OCI-LY7 (cell line): ENCODE measurements at regions not wholly inside any gene's neighbourhood (a gene's known extent, or its start where the extent isn't known, plus 50 kb on each side); places are given as distances from the start of the nearest gene placed in this dataset.

Source experiments
- BruUV-seq: library from RNA; stranded (reverse); fragments of 400-500 nt; replicated peaks from 2 replicates; lab custom pipeline; 2021; lab: Mats Ljungman, UMichigan
- CTCF ChIA-PET: fragments of 300-600 bp; sonication (Branson Sonifier 250); formaldehyde crosslinking; loops from one replicate; lab custom pipeline; 2022; ENCODE audit warnings: antibody characterized with exemption; ENCODE audit not compliant: unreplicated experiment; lab: Charles Lee
- POLR2A ChIA-PET: fragments of 300-600 bp; sonication (Branson Sonifier 250); formaldehyde crosslinking; loops from one replicate; lab custom pipeline; 2022; ENCODE audit warnings: antibody characterized with exemption; lab: Charles Lee
- DNase-seq: peaks from one replicate; pipeline ENCODE4 v3.0.0-alpha.2; 2015; ENCODE audit warnings: low spot score
- H2AFZ ChIP-seq: fragments of 200-600 bp; sonication (generic), shearing (Covaris generic); 2 replicates; pipeline ENCODE4 v1.6.1; 2014; ENCODE audit warnings: mild to moderate bottlenecking, antibody characterized with exemption, low read length, moderate library complexity
- H3K27ac ChIP-seq: fragments of 200-600 bp; sonication (generic); 2 replicates; pipeline ENCODE4 v1.5.1; 2014; ENCODE audit warnings: mixed run types, low read depth, mild to moderate bottlenecking, moderate library complexity, low read length, inconsistent platforms; ENCODE audit not compliant: poor library complexity, severe bottlenecking
- H3K36me3 ChIP-seq: fragments of 200-600 bp; sonication (generic); 2 replicates; pipeline ENCODE4 v1.6.1; 2014; ENCODE audit warnings: mild to moderate bottlenecking, antibody characterized with exemption, low read length, moderate library complexity, mixed read lengths; ENCODE audit not compliant: insufficient read depth
- H3K4me1 ChIP-seq: fragments of 200-600 bp; sonication (generic); 2 replicates; pipeline ENCODE4 v1.5.1; 2014; ENCODE audit warnings: mild to moderate bottlenecking, low read length; ENCODE audit not compliant: insufficient read depth, poor library complexity, severe bottlenecking
- H3K4me2 ChIP-seq: fragments of 200-600 bp; sonication (generic); 2 replicates; pipeline ENCODE4 v1.6.1; 2014; ENCODE audit warnings: mild to moderate bottlenecking, low read length
- H3K4me3 ChIP-seq: fragments of 200-600 bp; sonication (generic); 2 replicates; pipeline ENCODE4 v1.5.1; 2014; ENCODE audit warnings: mild to moderate bottlenecking, low read depth, low read length; ENCODE audit not compliant: poor library complexity, severe bottlenecking
- H3K79me2 ChIP-seq: fragments of 200-600 bp; sonication (generic); 2 replicates; pipeline ENCODE4 v1.6.1; 2016; ENCODE audit warnings: low read depth, mild to moderate bottlenecking, low read length, moderate library complexity, mixed read lengths; ENCODE audit not compliant: insufficient read depth
- H3K9me2 ChIP-seq: fragments of 200-600 bp; sonication (generic); 2 replicates; pipeline ENCODE4 v1.6.1; 2016; ENCODE audit warnings: mild to moderate bottlenecking, low read length, mixed read lengths; ENCODE audit not compliant: insufficient read depth
- H3K9me3 ChIP-seq: fragments of 200-600 bp; sonication (generic); 2 replicates; pipeline ENCODE4 v1.6.1; 2014; ENCODE audit warnings: mild to moderate bottlenecking, mixed run types, low read length, mixed read lengths
- H4K20me1 ChIP-seq: fragments of 200-600 bp; sonication (generic); 2 replicates; pipeline ENCODE4 v1.6.1; 2014; ENCODE audit warnings: mild to moderate bottlenecking, antibody characterized with exemption, low read length, moderate library complexity, mixed read lengths; ENCODE audit not compliant: insufficient read depth
- CTCF ChIP-seq: fragments of 200-600 bp; sonication (generic); conservative IDR thresholded peaks from 2 replicates; pipeline ENCODE4 v1.5.1; 2014; ENCODE audit warnings: mild to moderate bottlenecking, antibody characterized with exemption, low read length, moderate library complexity, mixed read lengths
- EZH2phosphoT487 ChIP-seq: fragments of 200-600 bp; sonication (generic); IDR thresholded peaks from 2 replicates; pipeline ENCODE4 v1.6.1; 2018; ENCODE audit warnings: low read depth, borderline replicate concordance, mild to moderate bottlenecking, mixed run types, antibody characterized with exemption, low read length, moderate library complexity, mixed read lengths
- intact Hi-C: fragments of 100-400 bp; cut with micrococcal nuclease; formaldehyde crosslinking; loops from one replicate; pipeline ENCODE4 v1.10.0; 2022; ENCODE audit not compliant: unreplicated experiment

- DNase-seq = no peak
- H2AFZ ChIP-seq = no peak overlapping the region
- no TSS peak for BruUV-seq
- no peaks in the 10 kb centered on the region for H3K9me2 ChIP-seq
- H3K36me3 ChIP-seq = no peaks in the 10 kb centered on the region
- no peak overlapping the region for H3K4me3 ChIP-seq
- POLR2A ChIA-PET = interaction anchor here (0.8 kb wide), 1 partner anchor 11 kb away, joined by 3 read pairs; no protein-coding TSS in a partner anchor
- H4K20me1 ChIP-seq = no peaks in the 10 kb centered on the region
- H3K9me3 ChIP-seq = no peaks in the 10 kb centered on the region
- CTCF ChIA-PET = interaction anchor here (0.7 to 1.5 kb wide), 2 partner anchors 142 to 951 kb away, joined by 3 read pairs; no protein-coding TSS in a partner anchor
- H3K79me2 ChIP-seq = no peaks in the 10 kb centered on the region
- no peak overlapping the region for H3K4me2 ChIP-seq
- no peak overlapping the region for H3K27ac ChIP-seq
- TF ChIP-seq EZH2phosphoT487 = no peak
- intact Hi-C loops = no loop called here
- peaks cover 9% of the 10 kb centered on the region for H3K4me1 ChIP-seq
Measured at GRCh38 chr2:9768388-9768787, 74.9 kb upstream of the TAF1B start.

- Histone ChIP-seq H3K79me2 (no peaks in the 10 kb centered on the region), H3K9me2 (no peaks in the 10 kb centered on the region), H4K20me1 (no peaks in the 10 kb centered on the region), H3K27ac (no peak overlapping the region), H3K36me3 (no peaks in the 10 kb centered on the region), H3K4me1 (peaks cover 1% of the 10 kb centered on the region), H2AFZ (no peak overlapping the region), H3K4me3 (no peak overlapping the region), H3K9me3 (no peaks in the 10 kb centered on the region), H3K4me2 (no peak overlapping the region)
- intact Hi-C loops = no loop called here
- no peak for TF ChIP-seq CTCF
- TF ChIP-seq EZH2phosphoT487 = no peak
- POLR2A ChIA-PET = interaction anchor here (0.8 kb wide), 1 partner anchor 12 kb away, joined by 3 read pairs; no protein-coding TSS in a partner anchor
- no peak for DNase-seq
- CTCF ChIA-PET = interaction anchor here (0.7 to 1.5 kb wide), 3 partner anchors 141 to 950 kb away, joined by 3 read pairs; no protein-coding TSS in a partner anchor
- BruUV-seq = no TSS peak
Measured at GRCh38 chr2:9769171-9770005, 73.9 kb upstream of the TAF1B start.

GRCh38 chr2:9770006-9770307 lies 73.3 kb upstream of the TAF1B start:
- TF ChIP-seq EZH2phosphoT487 (no peak), CTCF (no peak)
- H3K4me2 ChIP-seq = no peak overlapping the region
- H3K4me1 ChIP-seq = no peaks in the 10 kb centered on the region
- H3K9me3 ChIP-seq = no peaks in the 10 kb centered on the region
- no peak for DNase-seq
- no peaks in the 10 kb centered on the region for H3K79me2 ChIP-seq
- H3K4me3 ChIP-seq = no peak overlapping the region
- H2AFZ ChIP-seq = no peak overlapping the region
- CTCF ChIA-PET = interaction anchor here (1.0 kb wide), 1 partner anchor 211 kb away, joined by 3 read pairs; no protein-coding TSS in a partner anchor
- no peak overlapping the region for H3K27ac ChIP-seq
- intact Hi-C loops = no loop called here
- no TSS peak for BruUV-seq
- H3K36me3 ChIP-seq = no peaks in the 10 kb centered on the region
- POLR2A ChIA-PET = no interaction called here
- H4K20me1 ChIP-seq = no peaks in the 10 kb centered on the region
- H3K9me2 ChIP-seq = no peaks in the 10 kb centered on the region
